IMR-90 (cell line): ENCODE measurements at regions not wholly inside any gene's neighbourhood (a gene's known extent, or its start where the extent isn't known, plus 50 kb on each side); places are given as distances from the start of the nearest gene placed in this dataset.

ENCODE experiments used
- ATAC-seq: fragments of 200-7000 bp; cut with Tn5 transposase; 2 replicates; pipeline ENCODE4 v1.9.1; 2020; ENCODE audit warnings: low read depth, mild to moderate bottlenecking, moderate library complexity
- BruUV-seq: library from RNA; stranded (reverse); fragments of 400-500 nt; replicated peaks from 2 replicates; lab custom pipeline; 2021; lab: Mats Ljungman, UMichigan
- CTCF ChIA-PET: fragments of 300-600 bp; formaldehyde crosslinking; extraction: SDS; loops from one replicate; lab custom pipeline; 2021; ENCODE audit warnings: antibody characterized with exemption; lab: Yijun Ruan, JAX
- POLR2A ChIA-PET: fragments of 300-600 bp; sonication (Branson Sonifier 250); formaldehyde crosslinking; loops from one replicate; lab custom pipeline; 2022; ENCODE audit warnings: antibody characterized with exemption; ENCODE audit not compliant: unreplicated experiment; lab: Charles Lee
- DNase-seq: peaks from one replicate; pipeline ENCODE4 v3.0.0; 2013
- H2AFZ ChIP-seq: replicated peaks from 2 replicates; pipeline ENCODE3; 2013; ENCODE audit warnings: low read length, mild to moderate bottlenecking; ENCODE audit not compliant: poor library complexity
- H2AK5ac ChIP-seq: 2 replicates; pipeline ENCODE4 v1.6.1; 2013; ENCODE audit warnings: low read depth, low read length, inconsistent platforms
- H2AK9ac ChIP-seq: replicated peaks from 2 replicates; pipeline ENCODE3; 2013; ENCODE audit warnings: mild to moderate bottlenecking, low read depth, low read length, moderate library complexity; ENCODE audit not compliant: poor library complexity
- H2BK120ac ChIP-seq: 2 replicates; pipeline ENCODE4 v1.6.1; 2013; ENCODE audit warnings: low read depth, low read length, inconsistent platforms
- H2BK15ac ChIP-seq: 3 replicates; pipeline ENCODE4 v1.6.1; 2013; ENCODE audit warnings: low read depth, low read length, inconsistent platforms
- H2BK20ac ChIP-seq: 2 replicates; pipeline ENCODE4 v1.6.1; 2013; ENCODE audit warnings: low read depth, mild to moderate bottlenecking, inconsistent platforms, low read length, moderate library complexity
- H2BK5ac ChIP-seq: 2 replicates; pipeline ENCODE4 v1.6.1; 2013; ENCODE audit warnings: mild to moderate bottlenecking, low read depth, low read length, inconsistent platforms; ENCODE audit not compliant: poor library complexity, severe bottlenecking
- H3K14ac ChIP-seq: replicated peaks from 2 replicates; pipeline ENCODE4 v1.6.1; 2013; ENCODE audit warnings: low read depth, low read length, inconsistent platforms
- H3K18ac ChIP-seq: 2 replicates; pipeline ENCODE4 v1.6.1; 2013; ENCODE audit warnings: low read depth, low read length, control low read depth
- H3K23ac ChIP-seq: 2 replicates; pipeline ENCODE4 v1.6.1; 2013; ENCODE audit warnings: low read depth, low read length, inconsistent platforms
- H3K27ac ChIP-seq: 2 replicates; pipeline ENCODE4 v1.5.1; 2013; ENCODE audit warnings: mild to moderate bottlenecking, control low read depth, low read length; ENCODE audit not compliant: insufficient read depth
- H3K27me3 ChIP-seq: 2 replicates; pipeline ENCODE4 v1.6.1; 2013; ENCODE audit warnings: low read length; ENCODE audit not compliant: control insufficient read depth, insufficient read depth
- H3K36me3 ChIP-seq: 2 replicates; pipeline ENCODE4 v1.6.1; 2013; ENCODE audit warnings: low read length, mixed read lengths; ENCODE audit not compliant: control insufficient read depth, insufficient read depth
- H3K4ac ChIP-seq: 2 replicates; pipeline ENCODE4 v1.6.1; 2013; ENCODE audit warnings: low read depth, low read length, inconsistent platforms
- H3K4me1 ChIP-seq: 2 replicates; pipeline ENCODE4 v1.6.1; 2013; ENCODE audit warnings: low read length, mixed read lengths; ENCODE audit not compliant: control insufficient read depth, insufficient read depth
- H3K4me2 ChIP-seq: 2 replicates; pipeline ENCODE4 v1.6.1; 2013; ENCODE audit warnings: low read depth, mild to moderate bottlenecking, control low read depth, low read length, moderate library complexity
- H3K4me3 ChIP-seq: 2 replicates; pipeline ENCODE4 v1.5.1; 2013; ENCODE audit warnings: low read depth, mild to moderate bottlenecking, control low read depth, low read length, moderate library complexity; ENCODE audit not compliant: insufficient read depth
- H3K56ac ChIP-seq: 2 replicates; pipeline ENCODE4 v1.6.1; 2013; ENCODE audit warnings: low read length, inconsistent platforms; ENCODE audit not compliant: insufficient read depth; ENCODE audit errors: extremely low read depth
- H3K79me1 ChIP-seq, 2 experiments: 2 replicates each; pipeline ENCODE4 v1.6.1; 2013; ENCODE audit warnings: low read length in 2 of 2, inconsistent platforms in 1 of 2, low read depth in 1 of 2
- H3K9ac ChIP-seq: 2 replicates; pipeline ENCODE4 v1.6.1; 2013; ENCODE audit warnings: low read depth, low read length, control low read depth
- H3K9me1 ChIP-seq: 2 replicates; pipeline ENCODE4 v1.6.1; 2013; ENCODE audit warnings: low read length, inconsistent platforms; ENCODE audit not compliant: insufficient read depth
- H3K9me3 ChIP-seq: 2 replicates; pipeline ENCODE4 v1.6.1; 2013; ENCODE audit warnings: low read length; ENCODE audit not compliant: control insufficient read depth, insufficient read depth
- H4K20me1 ChIP-seq: 2 replicates; pipeline ENCODE4 v1.6.1; 2013; ENCODE audit warnings: low read length, inconsistent platforms; ENCODE audit not compliant: insufficient read depth
- H4K5ac ChIP-seq: 2 replicates; pipeline ENCODE4 v1.6.1; 2013; ENCODE audit warnings: mild to moderate bottlenecking, low read depth, low read length, control low read depth
- H4K8ac ChIP-seq, 2 experiments: 2 replicates each; pipeline ENCODE4 v1.6.1; 2013; ENCODE audit warnings: low read depth in 2 of 2, low read length in 2 of 2, control low read depth in 1 of 2, inconsistent platforms in 1 of 2
- H4K91ac ChIP-seq: 2 replicates; pipeline ENCODE4 v1.6.1; 2013; ENCODE audit warnings: low read depth, low read length, inconsistent platforms; ENCODE audit not compliant: insufficient read depth
- CEBPB ChIP-seq: IDR thresholded peaks from 2 replicates; pipeline ENCODE4 v1.6.1; 2012; ENCODE audit warnings: low read depth, low read length, improper control_type of control experiment
- CHD1 ChIP-seq: IDR thresholded peaks from 2 replicates; pipeline ENCODE4 v1.6.1; 2012; ENCODE audit warnings: low read depth, low read length, improper control_type of control experiment
- ELK1 ChIP-seq: fragments of 150-350 bp; IDR thresholded peaks from 2 replicates; pipeline ENCODE4 v1.6.1; 2016; ENCODE audit warnings: low read depth, mild to moderate bottlenecking, low read length, moderate library complexity, borderline replicate concordance
- FOS ChIP-seq: fragments of 150-350 bp; IDR thresholded peaks from 2 replicates; pipeline ENCODE4 v1.6.1; 2016; ENCODE audit warnings: low read depth, low read length
- MAZ ChIP-seq: IDR thresholded peaks from 2 replicates; pipeline ENCODE4 v1.6.1; 2012; ENCODE audit warnings: low read depth, mild to moderate bottlenecking, low read length, improper control_type of control experiment, moderate library complexity, borderline replicate concordance
- MXI1 ChIP-seq: IDR thresholded peaks from 2 replicates; pipeline ENCODE4 v1.6.1; 2012; ENCODE audit warnings: low read depth, mild to moderate bottlenecking, low read length, moderate library complexity, borderline replicate concordance
- NFE2L2 ChIP-seq: fragments of 150-350 bp; IDR thresholded peaks from 2 replicates; pipeline ENCODE4 v1.6.1; 2016; ENCODE audit warnings: low read depth, mild to moderate bottlenecking, low read length
- POLR2A ChIP-seq: IDR thresholded peaks from 2 replicates; pipeline ENCODE4 v1.6.1; 2012; ENCODE audit warnings: mild to moderate bottlenecking, low read depth, low read length
- RAD21 ChIP-seq: IDR thresholded peaks from 2 replicates; pipeline ENCODE4 v1.6.1; 2012; ENCODE audit warnings: low read length, improper control_type of control experiment
- RCOR1 ChIP-seq: IDR thresholded peaks from 2 replicates; pipeline ENCODE4 v1.6.1; 2012; ENCODE audit warnings: mild to moderate bottlenecking, low read length, improper control_type of control experiment; ENCODE audit not compliant: insufficient replicate concordance
- SMC3 ChIP-seq: fragments of 150-350 bp; IDR thresholded peaks from 2 replicates; pipeline ENCODE4 v1.6.1; 2016; ENCODE audit warnings: low read depth, mild to moderate bottlenecking, antibody characterized with exemption, low read length, moderate library complexity
- WGBS, 2 experiments: methylation state at CpG; one replicate each; pipeline versions ENCODE4 v1.1.5 to v1.1.7; 2013; ENCODE audit warnings: missing lambda C conversion rate in 2 of 2; ENCODE audit not compliant: insufficient read length in 1 of 2; ENCODE audit errors: extremely low coverage in 2 of 2; 5-methylcytosine and 5-hydroxymethylcytosine counted together
- dilution Hi-C: fragments of 300-500 bp; cut with HindIII; formaldehyde crosslinking; loops from one replicate; pipeline ENCODE4 v1.14.3; 2018; ENCODE audit warnings: low sequenced_read_pairs; ENCODE audit not compliant: unreplicated experiment
- in situ Hi-C: fragments of 300-500 bp; cut with MboI; formaldehyde crosslinking; loops from 3 replicates; pipeline ENCODE4 v1.14.3; 2019; ENCODE audit warnings: low sequenced_read_pairs, inconsistent platforms, mixed read lengths
- intact Hi-C: fragments of 100-400 bp; cut with micrococcal nuclease; formaldehyde crosslinking; loops from 2 replicates; pipeline ENCODE4 v1.10.0; 2022
- TF ChIP-seq, protein P1 (sequence below): conservative IDR thresholded peaks from 2 replicates; pipeline ENCODE4 v1.5.1; 2012; ENCODE audit warnings: mild to moderate bottlenecking, low read depth, low read length, improper control_type of control experiment

DNA sequence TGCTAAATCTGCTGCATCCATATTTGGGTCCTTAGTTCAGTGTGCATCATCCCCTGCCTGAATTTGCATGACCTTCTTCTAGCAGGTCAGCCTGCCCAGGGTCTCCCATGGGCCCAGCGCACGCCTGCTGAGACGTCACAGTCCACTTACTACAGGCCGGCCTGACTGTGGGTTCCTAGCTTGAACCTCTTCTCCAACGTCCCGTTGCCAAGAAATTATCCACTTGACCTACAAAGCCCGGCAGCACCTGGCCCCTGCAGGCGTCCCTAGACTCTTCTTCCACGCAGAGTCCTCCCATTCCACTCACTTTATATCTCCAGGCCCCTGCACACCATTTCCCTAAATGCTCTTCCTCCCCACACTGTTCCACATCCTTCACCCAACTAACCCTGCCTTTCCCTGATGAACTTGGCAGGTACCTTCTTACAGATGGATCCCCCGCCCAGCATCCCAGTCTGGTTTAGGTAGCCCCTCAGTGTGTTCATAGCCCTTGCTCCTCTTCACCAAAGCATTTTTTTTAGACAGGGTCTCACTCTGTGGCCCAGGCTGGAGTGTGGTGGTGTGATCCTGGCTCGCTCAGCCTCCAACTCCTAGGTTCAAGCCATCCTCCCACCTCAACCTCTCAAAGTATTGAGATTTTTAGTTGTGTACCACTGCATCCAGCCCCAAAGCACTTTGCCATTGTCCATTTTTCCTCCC, 155.0 kb upstream of the SOX1 start:
- 92% methylated on average over 4 of the region's 11 CpGs; no CpG with 5 or more reads in 1 of the 2 experiments for WGBS, 2 experiments

More for the DNA sequence above, 155.0 kb upstream of the SOX1 start:
- DNase-seq (no peak), ATAC-seq (no peak)
- CTCF ChIA-PET, result no interaction called here
- in situ Hi-C loops (no loop called here), dilution Hi-C loops (no loop called here), intact Hi-C loops (no loop called here)
- Histone ChIP-seq H4K91ac (no peak overlapping the region), H3K4me1 (no peaks in the 10 kb centered on the region), H3K27ac (no peak overlapping the region), H2BK5ac (no peak overlapping the region), H4K20me1 (no peaks in the 10 kb centered on the region), H3K56ac (no peak overlapping the region), H4K5ac (no peak overlapping the region), H3K14ac (no peak overlapping the region), H3K36me3 (no peaks in the 10 kb centered on the region), H2AK9ac (no peak overlapping the region), H2AK5ac (no peak overlapping the region), H2BK20ac (no peak overlapping the region), H3K4ac (no peak overlapping the region), H2BK120ac (no peak overlapping the region), H3K18ac (no peak overlapping the region), H3K9ac (no peak overlapping the region), H3K9me1 (no peaks in the 10 kb centered on the region), H2BK15ac (no peak overlapping the region), H3K4me2 (no peak overlapping the region), H3K27me3 (no peaks in the 10 kb centered on the region), H4K8ac (no peak overlapping the region), H3K4me3 (no peak overlapping the region), H3K9me3 (peaks cover 63% of the 10 kb centered on the region), H3K79me1 (no peaks in the 10 kb centered on the region), H3K23ac (no peak overlapping the region), H2AFZ (no peak overlapping the region)
- TF ChIP-seq, protein P1, sequence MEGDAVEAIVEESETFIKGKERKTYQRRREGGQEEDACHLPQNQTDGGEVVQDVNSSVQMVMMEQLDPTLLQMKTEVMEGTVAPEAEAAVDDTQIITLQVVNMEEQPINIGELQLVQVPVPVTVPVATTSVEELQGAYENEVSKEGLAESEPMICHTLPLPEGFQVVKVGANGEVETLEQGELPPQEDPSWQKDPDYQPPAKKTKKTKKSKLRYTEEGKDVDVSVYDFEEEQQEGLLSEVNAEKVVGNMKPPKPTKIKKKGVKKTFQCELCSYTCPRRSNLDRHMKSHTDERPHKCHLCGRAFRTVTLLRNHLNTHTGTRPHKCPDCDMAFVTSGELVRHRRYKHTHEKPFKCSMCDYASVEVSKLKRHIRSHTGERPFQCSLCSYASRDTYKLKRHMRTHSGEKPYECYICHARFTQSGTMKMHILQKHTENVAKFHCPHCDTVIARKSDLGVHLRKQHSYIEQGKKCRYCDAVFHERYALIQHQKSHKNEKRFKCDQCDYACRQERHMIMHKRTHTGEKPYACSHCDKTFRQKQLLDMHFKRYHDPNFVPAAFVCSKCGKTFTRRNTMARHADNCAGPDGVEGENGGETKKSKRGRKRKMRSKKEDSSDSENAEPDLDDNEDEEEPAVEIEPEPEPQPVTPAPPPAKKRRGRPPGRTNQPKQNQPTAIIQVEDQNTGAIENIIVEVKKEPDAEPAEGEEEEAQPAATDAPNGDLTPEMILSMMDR, result no peak
- TF ChIP-seq FOS, result no peak
- TF ChIP-seq CEBPB, result no peak
- no peak for TF ChIP-seq NFE2L2
- no peak for TF ChIP-seq MAZ
- TF ChIP-seq SMC3, result no peak
- no peak for TF ChIP-seq CHD1
- no peak for TF ChIP-seq MXI1
- TF ChIP-seq RAD21, result no peak
- no peak for TF ChIP-seq POLR2A
- no peak for TF ChIP-seq RCOR1
- no peak for TF ChIP-seq ELK1
- POLR2A ChIA-PET, result no interaction called here
- no TSS peak for BruUV-seq
